GM23338 (cell line): ENCODE measurements at regions not wholly inside any gene's neighbourhood (a gene's known extent, or its start where the extent isn't known, plus 50 kb on each side); places are given as distances from the start of the nearest gene placed in this dataset.

ENCODE experiments used
- ATAC-seq: fragments of 200-7000 bp; cut with Tn5 transposase; 3 replicates; pipeline ENCODE4 v1.9.1; 2020
- DNase-seq: peaks from one replicate; pipeline ENCODE4 v3.0.0-alpha.2; 2015; ENCODE audit warnings: low spot score
- H2AFZ ChIP-seq: fragments of 200-600 bp; sonication (generic); 2 replicates; pipeline ENCODE4 v1.8.0; 2016; ENCODE audit warnings: antibody characterized with exemption, mild to moderate bottlenecking, moderate library complexity
- H3F3A ChIP-seq: fragments of 200-600 bp; sonication (generic); replicated peaks from 2 replicates; pipeline ENCODE4 v1.8.0; 2017; ENCODE audit warnings: antibody characterized with exemption, mixed run types, low read depth
- H3K27ac ChIP-seq: fragments of 200-600 bp; sonication (generic); 2 replicates; pipeline ENCODE4 v1.6.1; 2016; ENCODE audit warnings: low read depth
- H3K27me3 ChIP-seq: fragments of 200-600 bp; sonication (generic); 2 replicates; pipeline ENCODE4 v1.8.0; 2016; ENCODE audit warnings: mild to moderate bottlenecking, mixed run types, moderate library complexity; ENCODE audit not compliant: insufficient read depth
- H3K36me3 ChIP-seq: fragments of 200-600 bp; sonication (generic); 2 replicates; pipeline ENCODE4 v1.8.0; 2016; ENCODE audit warnings: mild to moderate bottlenecking; ENCODE audit not compliant: insufficient read depth
- H3K4me1 ChIP-seq: fragments of 200-600 bp; sonication (generic); 2 replicates; pipeline ENCODE4 v1.8.0; 2016; ENCODE audit warnings: mild to moderate bottlenecking, moderate library complexity; ENCODE audit not compliant: insufficient read depth
- H3K4me2 ChIP-seq: fragments of 200-600 bp; sonication (generic); 2 replicates; pipeline ENCODE4 v1.7.1; 2017; ENCODE audit warnings: mixed run types
- H3K4me3 ChIP-seq: fragments of 200-600 bp; sonication (generic); 2 replicates; pipeline ENCODE4 v1.6.1; 2016; ENCODE audit warnings: mixed run types
- H3K79me2 ChIP-seq: fragments of 200-600 bp; sonication (generic); replicated peaks from 2 replicates; pipeline ENCODE4 v1.8.0; 2017; ENCODE audit warnings: mild to moderate bottlenecking; ENCODE audit not compliant: insufficient read depth
- H3K9me2 ChIP-seq: fragments of 200-600 bp; sonication (generic); 2 replicates; pipeline ENCODE4 v1.8.0; 2017; ENCODE audit not compliant: insufficient read depth
- H4K20me1 ChIP-seq: fragments of 200-600 bp; sonication (generic); replicated peaks from 2 replicates; pipeline ENCODE4 v1.8.0; 2017; ENCODE audit warnings: mild to moderate bottlenecking; ENCODE audit not compliant: insufficient read depth
- H3K27ac Mint-ChIP-seq: 2 replicates; pipeline ENCODE4 v1.8.0; 2020; ENCODE audit warnings: inconsistent platforms, mild to moderate bottlenecking, moderate library complexity, mixed read lengths
- H3K27me3 Mint-ChIP-seq: 3 replicates; pipeline ENCODE4 v1.8.0; 2022; ENCODE audit warnings: low read depth, mild to moderate bottlenecking, moderate library complexity, mixed read lengths, inconsistent platforms; ENCODE audit not compliant: insufficient read depth, poor library complexity
- H3K36me3 Mint-ChIP-seq: 3 replicates; pipeline ENCODE4 v1.8.0; 2021; ENCODE audit warnings: low read depth, mild to moderate bottlenecking, inconsistent platforms, moderate library complexity, mixed read lengths
- H3K4me1 Mint-ChIP-seq: 3 replicates; pipeline ENCODE4 v1.8.0; 2020; ENCODE audit warnings: mild to moderate bottlenecking, inconsistent platforms, mixed read lengths
- H3K4me3 Mint-ChIP-seq: 3 replicates; pipeline ENCODE4 v1.8.0; 2021; ENCODE audit warnings: moderate library complexity, mild to moderate bottlenecking, inconsistent platforms, mixed read lengths
- H3K9me3 Mint-ChIP-seq: 3 replicates; pipeline ENCODE4 v1.8.0; 2020; ENCODE audit warnings: moderate library complexity, mild to moderate bottlenecking, inconsistent platforms, mixed read lengths
- CREB1 ChIP-seq: fragments of 250-450 bp; sonication (Bioruptor Pico); IDR thresholded peaks from 2 replicates; pipeline ENCODE4 v1.5.0; 2020; ENCODE audit warnings: low read depth, mild to moderate bottlenecking, moderate library complexity
- EZH2 ChIP-seq: fragments of 200-600 bp; sonication (generic); IDR thresholded peaks from one replicate; pipeline ENCODE4 v1.8.0; 2017; ENCODE audit warnings: antibody characterized with exemption, mild to moderate bottlenecking, low read depth; ENCODE audit not compliant: unreplicated experiment
- EZH2phosphoT487 ChIP-seq: fragments of 200-600 bp; sonication (generic); IDR thresholded peaks from one replicate; pipeline ENCODE4 v1.8.1; 2018; ENCODE audit warnings: antibody characterized with exemption; ENCODE audit not compliant: unreplicated experiment
- JUNB ChIP-seq: IDR thresholded peaks from one replicate; pipeline ENCODE4 v1.6.1; 2016; ENCODE audit warnings: antibody characterized with exemption; ENCODE audit not compliant: unreplicated experiment
- NANOG ChIP-seq: IDR thresholded peaks from 2 replicates; pipeline ENCODE4 v1.6.1; 2016; ENCODE audit warnings: antibody characterized with exemption, borderline replicate concordance
- POLR2AphosphoS5 ChIP-seq: IDR thresholded peaks from 2 replicates; pipeline ENCODE4 v1.6.1; 2016; ENCODE audit warnings: antibody characterized with exemption, low read depth
- STAT1 ChIP-seq: IDR thresholded peaks from one replicate; pipeline ENCODE4 v1.6.1; 2016; ENCODE audit warnings: antibody characterized with exemption; ENCODE audit not compliant: unreplicated experiment
- ZNF114 ChIP-seq: fragments of 250-450 bp; sonication (Bioruptor Pico); IDR thresholded peaks from 2 replicates; pipeline ENCODE4 v1.5.0; 2020; ENCODE audit warnings: mild to moderate bottlenecking, moderate library complexity
- ZNF331 ChIP-seq: fragments of 250-450 bp; sonication (Bioruptor Pico); IDR thresholded peaks from 2 replicates; pipeline ENCODE4 v1.5.0; 2020; ENCODE audit warnings: low read depth, mild to moderate bottlenecking, moderate library complexity
- TF ChIP-seq, protein P1 (sequence below), 2 experiments: fragments of 200-600 bp in 1 of 2; sonication (generic) in 1 of 2; conservative IDR thresholded peaks; 2 replicates each; pipeline versions ENCODE4 v1.5.1 to v1.6.1; 2016 to 2017; ENCODE audit warnings: antibody characterized with exemption in 2 of 2, low read depth in 2 of 2, mild to moderate bottlenecking in 2 of 2, moderate library complexity in 1 of 2
- TF ChIP-seq, protein P2 (sequence below): IDR thresholded peaks from 2 replicates; pipeline ENCODE4 v1.6.1; 2016; ENCODE audit warnings: antibody characterized with exemption
- TF ChIP-seq, protein P3 (sequence below): IDR thresholded peaks from one replicate; pipeline ENCODE4 v1.6.1; 2018; ENCODE audit warnings: antibody characterized with exemption; ENCODE audit not compliant: unreplicated experiment
- TF ChIP-seq, protein P4 (sequence below): fragments of 250-450 bp; sonication (Bioruptor Pico); IDR thresholded peaks from 2 replicates; pipeline ENCODE4 v1.5.0; 2020; ENCODE audit warnings: mild to moderate bottlenecking, moderate library complexity

DNA sequence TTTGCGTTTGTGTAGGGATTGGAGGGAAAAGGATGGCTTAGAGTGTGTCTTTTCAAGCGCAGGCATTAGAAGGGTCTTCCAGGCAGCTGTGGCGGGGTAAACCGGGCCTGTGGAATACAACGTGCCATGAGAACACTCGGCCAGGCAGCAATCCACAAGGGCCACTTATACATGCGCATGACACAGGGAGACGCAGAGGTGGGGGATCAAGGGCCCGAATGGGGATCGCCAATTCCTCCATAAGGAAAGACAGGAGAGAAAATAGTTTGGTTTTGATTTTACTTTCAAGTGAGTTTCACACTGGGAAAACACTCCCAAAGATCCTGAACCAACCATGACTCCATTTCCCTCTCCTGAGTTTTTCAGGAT lies 71.6 kb downstream of the SPRING1 start:
- Mint-ChIP-seq H3K4me1 (peaks cover 37% of the 10 kb centered on the region), H3K27me3 (peaks cover 13% of the 10 kb centered on the region), H3K36me3 (no peaks in the 10 kb centered on the region), H3K27ac (peak overlapping the region; percentile 53; the same call in 1 of the 2 replicates), H3K9me3 (no peaks in the 10 kb centered on the region; the same call in 2 of the 3 replicates), H3K4me3 (no peak overlapping the region)
- Histone ChIP-seq H3K27ac (no peak overlapping the region), H3F3A (no peaks in the 10 kb centered on the region), H3K36me3 (no peaks in the 10 kb centered on the region), H2AFZ (peak overlapping the region; percentile 94), H3K4me1 (peaks cover 20% of the 10 kb centered on the region), H3K79me2 (no peaks in the 10 kb centered on the region), H4K20me1 (no peaks in the 10 kb centered on the region), H3K4me3 (no peak overlapping the region), H3K27me3 (no peaks in the 10 kb centered on the region), H3K9me2 (no peaks in the 10 kb centered on the region), H3K4me2 (peak overlapping the region; percentile 55; the same call in 1 of the 2 replicates)
- DNase-seq = peak; percentile 35
- ATAC-seq = peak; percentile 60
- TF ChIP-seq ZNF331 (CRISPR knock-in tag) (no peak), ZNF114 (CRISPR knock-in tag) (no peak), JUNB (no peak), STAT1 (no peak), EZH2phosphoT487 (no peak), EZH2 (no peak), CREB1 (CRISPR knock-in tag) (no peak), NANOG (no peak), POLR2AphosphoS5 (no peak)
- TF ChIP-seq, protein P1, sequence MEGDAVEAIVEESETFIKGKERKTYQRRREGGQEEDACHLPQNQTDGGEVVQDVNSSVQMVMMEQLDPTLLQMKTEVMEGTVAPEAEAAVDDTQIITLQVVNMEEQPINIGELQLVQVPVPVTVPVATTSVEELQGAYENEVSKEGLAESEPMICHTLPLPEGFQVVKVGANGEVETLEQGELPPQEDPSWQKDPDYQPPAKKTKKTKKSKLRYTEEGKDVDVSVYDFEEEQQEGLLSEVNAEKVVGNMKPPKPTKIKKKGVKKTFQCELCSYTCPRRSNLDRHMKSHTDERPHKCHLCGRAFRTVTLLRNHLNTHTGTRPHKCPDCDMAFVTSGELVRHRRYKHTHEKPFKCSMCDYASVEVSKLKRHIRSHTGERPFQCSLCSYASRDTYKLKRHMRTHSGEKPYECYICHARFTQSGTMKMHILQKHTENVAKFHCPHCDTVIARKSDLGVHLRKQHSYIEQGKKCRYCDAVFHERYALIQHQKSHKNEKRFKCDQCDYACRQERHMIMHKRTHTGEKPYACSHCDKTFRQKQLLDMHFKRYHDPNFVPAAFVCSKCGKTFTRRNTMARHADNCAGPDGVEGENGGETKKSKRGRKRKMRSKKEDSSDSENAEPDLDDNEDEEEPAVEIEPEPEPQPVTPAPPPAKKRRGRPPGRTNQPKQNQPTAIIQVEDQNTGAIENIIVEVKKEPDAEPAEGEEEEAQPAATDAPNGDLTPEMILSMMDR (conservative IDR thresholded peaks at IDR 0.05; ENCODE audit: low read depth in 2 of 2) = no peak
- TF ChIP-seq, protein P2, sequence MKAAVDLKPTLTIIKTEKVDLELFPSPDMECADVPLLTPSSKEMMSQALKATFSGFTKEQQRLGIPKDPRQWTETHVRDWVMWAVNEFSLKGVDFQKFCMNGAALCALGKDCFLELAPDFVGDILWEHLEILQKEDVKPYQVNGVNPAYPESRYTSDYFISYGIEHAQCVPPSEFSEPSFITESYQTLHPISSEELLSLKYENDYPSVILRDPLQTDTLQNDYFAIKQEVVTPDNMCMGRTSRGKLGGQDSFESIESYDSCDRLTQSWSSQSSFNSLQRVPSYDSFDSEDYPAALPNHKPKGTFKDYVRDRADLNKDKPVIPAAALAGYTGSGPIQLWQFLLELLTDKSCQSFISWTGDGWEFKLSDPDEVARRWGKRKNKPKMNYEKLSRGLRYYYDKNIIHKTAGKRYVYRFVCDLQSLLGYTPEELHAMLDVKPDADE = no peak
- TF ChIP-seq, protein P3, sequence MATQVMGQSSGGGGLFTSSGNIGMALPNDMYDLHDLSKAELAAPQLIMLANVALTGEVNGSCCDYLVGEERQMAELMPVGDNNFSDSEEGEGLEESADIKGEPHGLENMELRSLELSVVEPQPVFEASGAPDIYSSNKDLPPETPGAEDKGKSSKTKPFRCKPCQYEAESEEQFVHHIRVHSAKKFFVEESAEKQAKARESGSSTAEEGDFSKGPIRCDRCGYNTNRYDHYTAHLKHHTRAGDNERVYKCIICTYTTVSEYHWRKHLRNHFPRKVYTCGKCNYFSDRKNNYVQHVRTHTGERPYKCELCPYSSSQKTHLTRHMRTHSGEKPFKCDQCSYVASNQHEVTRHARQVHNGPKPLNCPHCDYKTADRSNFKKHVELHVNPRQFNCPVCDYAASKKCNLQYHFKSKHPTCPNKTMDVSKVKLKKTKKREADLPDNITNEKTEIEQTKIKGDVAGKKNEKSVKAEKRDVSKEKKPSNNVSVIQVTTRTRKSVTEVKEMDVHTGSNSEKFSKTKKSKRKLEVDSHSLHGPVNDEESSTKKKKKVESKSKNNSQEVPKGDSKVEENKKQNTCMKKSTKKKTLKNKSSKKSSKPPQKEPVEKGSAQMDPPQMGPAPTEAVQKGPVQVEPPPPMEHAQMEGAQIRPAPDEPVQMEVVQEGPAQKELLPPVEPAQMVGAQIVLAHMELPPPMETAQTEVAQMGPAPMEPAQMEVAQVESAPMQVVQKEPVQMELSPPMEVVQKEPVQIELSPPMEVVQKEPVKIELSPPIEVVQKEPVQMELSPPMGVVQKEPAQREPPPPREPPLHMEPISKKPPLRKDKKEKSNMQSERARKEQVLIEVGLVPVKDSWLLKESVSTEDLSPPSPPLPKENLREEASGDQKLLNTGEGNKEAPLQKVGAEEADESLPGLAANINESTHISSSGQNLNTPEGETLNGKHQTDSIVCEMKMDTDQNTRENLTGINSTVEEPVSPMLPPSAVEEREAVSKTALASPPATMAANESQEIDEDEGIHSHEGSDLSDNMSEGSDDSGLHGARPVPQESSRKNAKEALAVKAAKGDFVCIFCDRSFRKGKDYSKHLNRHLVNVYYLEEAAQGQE = no peak
- TF ChIP-seq, protein P4, sequence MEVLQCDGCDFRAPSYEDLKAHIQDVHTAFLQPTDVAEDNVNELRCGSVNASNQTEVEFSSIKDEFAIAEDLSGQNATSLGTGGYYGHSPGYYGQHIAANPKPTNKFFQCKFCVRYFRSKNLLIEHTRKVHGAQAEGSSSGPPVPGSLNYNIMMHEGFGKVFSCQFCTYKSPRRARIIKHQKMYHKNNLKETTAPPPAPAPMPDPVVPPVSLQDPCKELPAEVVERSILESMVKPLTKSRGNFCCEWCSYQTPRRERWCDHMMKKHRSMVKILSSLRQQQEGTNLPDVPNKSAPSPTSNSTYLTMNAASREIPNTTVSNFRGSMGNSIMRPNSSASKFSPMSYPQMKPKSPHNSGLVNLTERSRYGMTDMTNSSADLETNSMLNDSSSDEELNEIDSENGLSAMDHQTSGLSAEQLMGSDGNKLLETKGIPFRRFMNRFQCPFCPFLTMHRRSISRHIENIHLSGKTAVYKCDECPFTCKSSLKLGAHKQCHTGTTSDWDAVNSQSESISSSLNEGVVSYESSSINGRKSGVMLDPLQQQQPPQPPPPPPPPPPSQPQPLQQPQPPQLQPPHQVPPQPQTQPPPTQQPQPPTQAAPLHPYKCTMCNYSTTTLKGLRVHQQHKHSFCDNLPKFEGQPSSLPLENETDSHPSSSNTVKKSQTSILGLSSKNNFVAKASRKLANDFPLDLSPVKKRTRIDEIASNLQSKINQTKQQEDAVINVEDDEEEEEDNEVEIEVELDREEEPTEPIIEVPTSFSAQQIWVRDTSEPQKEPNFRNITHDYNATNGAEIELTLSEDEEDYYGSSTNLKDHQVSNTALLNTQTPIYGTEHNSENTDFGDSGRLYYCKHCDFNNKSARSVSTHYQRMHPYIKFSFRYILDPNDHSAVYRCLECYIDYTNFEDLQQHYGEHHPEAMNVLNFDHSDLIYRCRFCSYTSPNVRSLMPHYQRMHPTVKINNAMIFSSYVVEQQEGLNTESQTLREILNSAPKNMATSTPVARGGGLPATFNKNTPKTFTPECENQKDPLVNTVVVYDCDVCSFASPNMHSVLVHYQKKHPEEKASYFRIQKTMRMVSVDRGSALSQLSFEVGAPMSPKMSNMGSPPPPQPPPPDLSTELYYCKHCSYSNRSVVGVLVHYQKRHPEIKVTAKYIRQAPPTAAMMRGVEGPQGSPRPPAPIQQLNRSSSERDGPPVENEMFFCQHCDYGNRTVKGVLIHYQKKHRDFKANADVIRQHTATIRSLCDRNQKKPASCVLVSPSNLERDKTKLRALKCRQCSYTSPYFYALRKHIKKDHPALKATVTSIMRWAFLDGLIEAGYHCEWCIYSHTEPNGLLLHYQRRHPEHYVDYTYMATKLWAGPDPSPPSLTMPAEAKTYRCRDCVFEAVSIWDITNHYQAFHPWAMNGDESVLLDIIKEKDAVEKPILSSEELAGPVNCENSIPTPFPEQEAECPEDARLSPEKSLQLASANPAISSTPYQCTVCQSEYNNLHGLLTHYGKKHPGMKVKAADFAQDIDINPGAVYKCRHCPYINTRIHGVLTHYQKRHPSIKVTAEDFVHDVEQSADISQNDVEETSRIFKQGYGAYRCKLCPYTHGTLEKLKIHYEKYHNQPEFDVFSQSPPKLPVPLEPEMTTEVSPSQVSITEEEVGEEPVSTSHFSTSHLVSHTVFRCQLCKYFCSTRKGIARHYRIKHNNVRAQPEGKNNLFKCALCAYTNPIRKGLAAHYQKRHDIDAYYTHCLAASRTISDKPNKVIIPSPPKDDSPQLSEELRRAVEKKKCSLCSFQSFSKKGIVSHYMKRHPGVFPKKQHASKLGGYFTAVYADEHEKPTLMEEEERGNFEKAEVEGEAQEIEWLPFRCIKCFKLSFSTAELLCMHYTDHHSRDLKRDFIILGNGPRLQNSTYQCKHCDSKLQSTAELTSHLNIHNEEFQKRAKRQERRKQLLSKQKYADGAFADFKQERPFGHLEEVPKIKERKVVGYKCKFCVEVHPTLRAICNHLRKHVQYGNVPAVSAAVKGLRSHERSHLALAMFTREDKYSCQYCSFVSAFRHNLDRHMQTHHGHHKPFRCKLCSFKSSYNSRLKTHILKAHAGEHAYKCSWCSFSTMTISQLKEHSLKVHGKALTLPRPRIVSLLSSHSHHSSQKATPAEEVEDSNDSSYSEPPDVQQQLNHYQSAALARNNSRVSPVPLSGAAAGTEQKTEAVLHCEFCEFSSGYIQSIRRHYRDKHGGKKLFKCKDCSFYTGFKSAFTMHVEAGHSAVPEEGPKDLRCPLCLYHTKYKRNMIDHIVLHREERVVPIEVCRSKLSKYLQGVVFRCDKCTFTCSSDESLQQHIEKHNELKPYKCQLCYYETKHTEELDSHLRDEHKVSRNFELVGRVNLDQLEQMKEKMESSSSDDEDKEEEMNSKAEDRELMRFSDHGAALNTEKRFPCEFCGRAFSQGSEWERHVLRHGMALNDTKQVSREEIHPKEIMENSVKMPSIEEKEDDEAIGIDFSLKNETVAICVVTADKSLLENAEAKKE (CRISPR knock-in tag) = no peak
